Activated naive CD8-positive, alpha-beta T cell (primary cell): ENCODE measurements at regions not wholly inside any gene's neighbourhood (a gene's known extent, or its start where the extent isn't known, plus 50 kb on each side); places are given as distances from the start of the nearest gene placed in this dataset.
"Not testable (repeated sequence)": the region's sequence is repeated elsewhere in the genome, so short reads cannot be mapped to it uniquely, and the experiment has no call there.

Experiments used
- H3K27ac Mint-ChIP-seq: one replicate; pipeline ENCODE4 v1.8.0; 2021; ENCODE audit warnings: mixed read lengths
- H3K27me3 Mint-ChIP-seq: one replicate; pipeline ENCODE4 v1.8.0; 2021; ENCODE audit warnings: mixed read lengths
- H3K36me3 Mint-ChIP-seq: one replicate; pipeline ENCODE4 v1.8.0; 2021; ENCODE audit warnings: mixed read lengths
- H3K4me1 Mint-ChIP-seq: one replicate; pipeline ENCODE4 v1.8.0; 2021; ENCODE audit warnings: low read depth, mixed read lengths
- H3K4me3 Mint-ChIP-seq: one replicate; pipeline ENCODE4 v1.8.0; 2021; ENCODE audit warnings: mild to moderate bottlenecking, mixed read lengths
- H3K9me3 Mint-ChIP-seq: one replicate; pipeline ENCODE4 v1.8.0; 2021; ENCODE audit warnings: low read depth, mixed read lengths

DNA sequence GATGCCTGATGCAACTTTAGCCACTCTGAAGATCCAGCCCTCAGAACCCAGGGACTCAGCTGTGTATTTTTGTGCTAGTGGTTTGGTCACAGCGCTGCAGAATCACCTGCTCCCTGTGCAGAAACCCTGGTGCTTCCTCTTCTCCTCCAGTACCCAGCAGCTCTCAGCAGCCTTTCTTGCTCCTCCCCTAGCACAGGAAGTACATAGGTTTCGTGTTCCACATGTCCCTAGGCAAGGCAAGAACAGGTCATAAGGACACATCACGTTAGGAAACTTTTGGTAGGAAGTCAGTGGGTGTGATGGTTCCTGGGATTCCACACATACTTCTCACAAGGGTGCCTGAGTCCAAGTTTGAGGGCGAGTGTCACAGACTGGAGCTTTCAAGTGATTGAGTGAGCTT, 167.9 kb upstream of the PRSS1 start:
- H3K36me3 Mint-ChIP-seq, result peaks cover 3% of the 10 kb centered on the region
- peak overlapping the region; percentile 46 for H3K27ac Mint-ChIP-seq
- peak overlapping the region; percentile 61 for H3K4me3 Mint-ChIP-seq
- H3K9me3 Mint-ChIP-seq, result no peaks in the 10 kb centered on the region
- no peaks in the 10 kb centered on the region for H3K27me3 Mint-ChIP-seq
- H3K4me1 Mint-ChIP-seq, result peaks cover 22% of the 10 kb centered on the region

DNA sequence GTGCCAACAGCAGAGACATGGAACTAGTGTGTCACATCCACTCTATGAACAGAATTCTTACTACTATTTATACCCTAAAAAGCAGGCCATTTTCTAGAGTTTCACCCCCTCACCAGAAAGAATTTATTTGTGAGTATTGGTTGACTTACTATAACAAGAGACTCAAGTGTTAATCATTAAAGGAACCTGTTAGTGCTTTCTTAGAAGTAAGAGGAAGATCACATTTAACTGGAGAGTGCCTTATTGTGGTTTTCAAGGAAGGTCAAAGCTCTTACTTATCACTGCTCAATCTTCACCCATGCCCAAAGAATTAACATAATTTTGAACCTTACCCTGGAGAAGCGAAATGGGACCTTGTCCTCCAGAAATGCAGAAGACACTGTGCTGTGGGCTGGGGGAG, 169.3 kb upstream of the PRSS1 start:
- Mint-ChIP-seq H3K36me3 (peaks cover 3% of the 10 kb centered on the region), H3K4me3 (no peak overlapping the region), H3K27ac (no peak overlapping the region), H3K27me3 (no peaks in the 10 kb centered on the region), H3K4me1 (peaks cover 22% of the 10 kb centered on the region), H3K9me3 (no peaks in the 10 kb centered on the region)

DNA sequence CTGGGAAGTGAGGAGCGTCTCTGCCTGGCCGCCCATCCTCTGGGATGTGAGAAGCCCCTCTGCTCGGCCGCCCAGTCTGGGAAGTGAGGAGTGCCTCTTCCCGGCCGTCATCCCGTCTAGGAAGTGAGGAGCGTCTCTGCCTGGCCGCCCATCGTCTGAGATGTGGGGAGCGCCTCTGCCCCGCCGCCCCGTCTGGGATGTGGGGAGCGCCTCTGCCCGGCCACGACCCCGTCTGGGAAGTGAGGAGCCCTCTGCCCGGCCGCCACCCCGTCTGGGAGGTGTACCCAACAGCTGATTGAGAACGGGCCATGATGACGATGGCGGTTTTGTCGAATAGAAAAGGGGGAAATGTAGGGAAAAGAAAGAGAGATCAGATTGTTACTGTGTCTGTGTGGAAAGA, 173.9 kb upstream of the PRSS1 start:
- not testable (repeated sequence) for H3K36me3 Mint-ChIP-seq, H3K9me3 Mint-ChIP-seq, H3K4me1 Mint-ChIP-seq, H3K27me3 Mint-ChIP-seq, H3K27ac Mint-ChIP-seq, H3K4me3 Mint-ChIP-seq

DNA sequence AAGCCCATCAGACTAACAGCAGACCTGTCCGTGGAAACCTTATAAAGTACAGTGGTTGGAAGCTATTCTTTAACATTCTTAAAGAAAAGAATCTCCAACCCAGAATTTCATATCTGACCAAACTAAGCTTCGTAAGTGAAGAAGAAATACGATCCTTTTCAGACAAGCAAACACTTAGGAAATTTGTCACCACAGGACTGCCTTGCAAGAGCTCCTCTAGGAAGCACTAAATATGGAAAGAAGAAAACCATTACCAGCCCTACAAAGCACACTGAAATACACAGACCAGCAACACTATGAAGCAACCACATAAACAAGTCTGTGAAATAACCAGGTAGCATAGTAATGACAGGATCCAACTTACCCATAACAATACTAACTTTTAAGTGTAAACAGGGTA, 177.7 kb upstream of the PRSS1 start:
- H3K27ac Mint-ChIP-seq, result peak overlapping the region; percentile 10
- H3K4me3 Mint-ChIP-seq, result no peak overlapping the region
- H3K4me1 Mint-ChIP-seq, result no peaks in the 10 kb centered on the region
- no peaks in the 10 kb centered on the region for H3K27me3 Mint-ChIP-seq
- no peaks in the 10 kb centered on the region for H3K9me3 Mint-ChIP-seq
- no peaks in the 10 kb centered on the region for H3K36me3 Mint-ChIP-seq

DNA sequence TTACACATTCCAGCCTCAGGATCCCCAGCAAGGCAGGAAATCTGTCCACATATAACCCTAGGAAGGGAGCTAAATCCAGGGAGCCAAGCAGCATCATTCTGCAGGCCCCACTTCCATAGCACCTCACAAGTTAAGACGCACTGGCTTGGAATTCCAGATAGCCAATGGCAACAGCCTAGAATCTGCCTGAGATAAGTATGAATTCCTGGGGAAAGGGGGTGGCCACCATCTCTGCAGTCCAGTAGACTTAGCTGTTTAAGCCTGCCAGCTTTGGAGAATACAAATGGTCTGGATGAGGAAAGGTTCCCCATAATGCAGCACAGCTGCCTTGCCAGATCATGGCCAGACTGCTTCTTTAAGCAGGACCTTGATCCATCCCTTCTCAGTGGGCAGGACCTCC, 179.4 kb upstream of the PRSS1 start:
- no peak overlapping the region for H3K4me3 Mint-ChIP-seq
- no peak overlapping the region for H3K27ac Mint-ChIP-seq
- peaks cover 1% of the 10 kb centered on the region for H3K27me3 Mint-ChIP-seq
- H3K36me3 Mint-ChIP-seq, result peaks cover 2% of the 10 kb centered on the region
- H3K9me3 Mint-ChIP-seq, result no peaks in the 10 kb centered on the region
- H3K4me1 Mint-ChIP-seq, result no peaks in the 10 kb centered on the region

DNA sequence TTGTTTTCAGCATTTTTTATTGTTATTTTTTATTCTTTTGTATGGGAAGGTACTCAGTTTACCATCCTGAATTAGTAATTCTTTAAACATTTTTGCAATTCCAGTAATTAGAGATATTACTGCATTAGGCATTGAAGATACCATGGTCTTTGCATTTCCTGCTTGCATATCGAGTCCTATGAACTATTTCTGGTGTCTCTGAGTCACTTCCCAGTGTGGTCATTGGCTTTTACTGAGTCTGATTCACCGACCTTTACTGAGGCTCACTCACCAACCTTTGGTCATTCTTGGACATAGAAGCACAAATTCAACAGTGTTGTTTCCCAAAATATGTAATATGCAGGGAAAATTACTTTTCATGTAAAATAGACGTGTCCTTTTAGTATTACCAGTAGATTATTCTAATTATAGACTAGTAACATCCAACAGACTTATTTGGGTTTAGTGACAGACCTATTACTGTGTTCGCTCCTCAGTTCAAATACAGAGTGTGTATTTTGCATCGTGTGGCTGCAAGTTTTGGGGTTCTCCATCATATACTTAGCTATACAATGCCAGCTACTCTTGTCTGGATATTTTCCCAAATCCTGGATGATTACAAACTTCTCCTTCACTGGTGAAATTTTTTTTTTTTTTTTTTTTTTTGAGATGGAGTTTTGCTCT, 180.7 kb upstream of the PRSS1 start:
- H3K27me3 Mint-ChIP-seq, result peaks cover 1% of the 10 kb centered on the region
- H3K4me3 Mint-ChIP-seq, result no peak overlapping the region
- H3K27ac Mint-ChIP-seq, result no peak overlapping the region
- peaks cover 2% of the 10 kb centered on the region for H3K36me3 Mint-ChIP-seq
- no peaks in the 10 kb centered on the region for H3K4me1 Mint-ChIP-seq
- H3K9me3 Mint-ChIP-seq, result no peaks in the 10 kb centered on the region

DNA sequence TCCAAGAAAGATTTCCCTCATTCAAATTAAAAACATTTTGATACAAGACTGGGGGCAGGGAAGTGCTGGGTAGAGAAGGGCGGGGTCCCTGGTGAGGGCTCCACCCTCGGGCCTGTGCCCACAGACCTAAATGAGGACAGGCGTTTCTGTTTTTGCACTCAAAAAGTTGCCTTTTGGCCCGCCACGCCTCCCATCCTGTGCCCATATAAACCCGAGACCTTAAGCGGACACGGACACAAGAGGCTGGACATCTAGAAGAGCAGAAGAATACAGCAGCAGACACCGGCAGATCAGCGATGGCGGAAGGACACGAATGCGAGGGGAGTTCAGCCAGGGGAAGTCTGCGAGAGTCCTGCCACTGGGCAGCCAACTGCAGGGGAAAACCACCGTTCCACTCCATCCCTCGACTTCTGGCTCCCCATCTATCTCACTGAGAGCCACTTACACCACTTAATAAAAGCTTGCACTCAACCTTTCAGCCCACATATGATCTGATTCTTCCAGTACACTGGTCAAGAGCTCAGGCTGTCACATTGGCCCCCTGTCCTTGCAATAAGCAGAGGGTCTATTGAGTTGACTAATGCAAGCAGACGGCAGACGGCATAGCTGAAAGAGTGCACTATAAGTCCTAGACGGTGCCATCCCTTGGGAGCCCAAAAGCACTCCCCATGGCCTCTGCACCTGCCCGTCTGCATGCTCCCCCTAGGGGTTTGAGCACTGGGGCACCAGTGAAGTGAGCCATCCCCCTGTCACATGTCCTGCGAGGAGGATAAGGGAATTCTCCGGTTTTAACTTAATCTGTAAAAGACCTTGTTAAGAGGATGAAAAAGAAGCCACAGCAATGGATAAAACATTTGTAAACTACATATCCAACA, 181.8 kb upstream of the PRSS1 start:
- Mint-ChIP-seq H3K27me3 (peaks cover 1% of the 10 kb centered on the region), H3K4me3 (no peak overlapping the region), H3K36me3 (peaks cover 2% of the 10 kb centered on the region), H3K9me3 (no peaks in the 10 kb centered on the region), H3K4me1 (no peaks in the 10 kb centered on the region), H3K27ac (no peak overlapping the region)

DNA sequence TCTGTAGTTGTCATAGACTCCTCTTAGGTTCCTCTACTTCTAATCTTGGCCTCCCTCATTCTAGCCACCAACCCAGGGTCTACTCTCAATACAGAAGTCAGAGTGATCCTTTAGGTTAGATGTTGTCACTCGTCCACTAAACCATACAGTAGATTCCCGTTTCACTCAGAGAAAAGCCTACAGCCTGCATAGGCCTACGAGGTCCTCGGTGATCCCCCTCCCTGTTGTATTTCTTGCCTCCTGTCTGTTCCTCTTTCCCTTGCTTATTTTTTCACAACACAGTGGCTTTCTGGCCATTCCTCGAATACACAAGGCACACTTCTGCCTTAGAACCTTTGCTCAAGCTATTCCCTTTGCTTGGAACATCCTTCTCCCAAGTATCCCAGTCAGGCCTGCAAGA, 183.0 kb upstream of the PRSS1 start:
- Mint-ChIP-seq H3K4me3 (no peak overlapping the region), H3K4me1 (no peaks in the 10 kb centered on the region), H3K27ac (no peak overlapping the region), H3K36me3 (peaks cover 2% of the 10 kb centered on the region), H3K27me3 (peaks cover 1% of the 10 kb centered on the region), H3K9me3 (no peaks in the 10 kb centered on the region)

DNA sequence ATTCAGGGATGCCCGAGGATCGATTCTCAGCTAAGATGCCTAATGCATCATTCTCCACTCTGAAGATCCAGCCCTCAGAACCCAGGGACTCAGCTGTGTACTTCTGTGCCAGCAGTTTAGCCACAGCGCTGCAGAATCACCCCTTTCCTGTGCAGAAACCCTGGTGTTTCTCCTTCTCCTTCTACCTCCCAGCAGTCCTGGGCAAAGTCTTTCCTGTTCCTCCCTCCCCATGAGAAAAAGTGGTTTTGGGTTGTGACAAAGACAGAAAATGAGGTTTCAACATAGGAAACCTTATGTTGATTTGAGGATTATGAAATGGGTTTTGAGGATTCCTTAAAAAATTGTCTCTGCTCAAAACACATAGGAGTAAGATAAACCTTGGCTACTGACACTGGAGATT, 185.1 kb upstream of the PRSS1 start:
- H3K4me1 Mint-ChIP-seq, H3K27me3 Mint-ChIP-seq, H3K9me3 Mint-ChIP-seq, H3K36me3 Mint-ChIP-seq: not testable (repeated sequence)
- Mint-ChIP-seq H3K4me3 (peak overlapping the region; percentile 62), H3K27ac (peak overlapping the region; percentile 34)

DNA sequence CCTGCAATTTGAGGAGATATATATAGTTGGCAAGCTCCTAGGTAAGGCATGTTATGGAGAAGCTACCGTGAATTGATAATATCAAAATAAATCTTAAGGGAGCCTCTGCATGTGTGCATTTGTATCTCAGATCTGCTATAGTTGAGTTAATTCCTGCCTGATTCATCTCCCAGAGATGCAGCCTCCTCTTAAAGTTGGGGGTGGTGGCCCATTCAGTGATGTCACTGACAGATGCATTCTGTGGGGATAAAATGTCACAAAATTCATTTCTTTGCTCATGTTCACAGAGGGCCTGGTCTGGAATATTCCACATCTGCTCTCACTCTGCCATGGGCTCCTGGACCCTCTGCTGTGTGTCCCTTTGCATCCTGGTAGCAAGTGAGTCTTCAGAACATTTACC, 185.8 kb upstream of the PRSS1 start:
- H3K4me1 Mint-ChIP-seq, result peaks cover 1% of the 10 kb centered on the region
- peak overlapping the region; percentile 62 for H3K4me3 Mint-ChIP-seq
- H3K9me3 Mint-ChIP-seq, result no peaks in the 10 kb centered on the region
- H3K27ac Mint-ChIP-seq, result peak overlapping the region; percentile 50
- H3K27me3 Mint-ChIP-seq, result peaks cover 1% of the 10 kb centered on the region
- H3K36me3 Mint-ChIP-seq, result peaks cover 2% of the 10 kb centered on the region

DNA sequence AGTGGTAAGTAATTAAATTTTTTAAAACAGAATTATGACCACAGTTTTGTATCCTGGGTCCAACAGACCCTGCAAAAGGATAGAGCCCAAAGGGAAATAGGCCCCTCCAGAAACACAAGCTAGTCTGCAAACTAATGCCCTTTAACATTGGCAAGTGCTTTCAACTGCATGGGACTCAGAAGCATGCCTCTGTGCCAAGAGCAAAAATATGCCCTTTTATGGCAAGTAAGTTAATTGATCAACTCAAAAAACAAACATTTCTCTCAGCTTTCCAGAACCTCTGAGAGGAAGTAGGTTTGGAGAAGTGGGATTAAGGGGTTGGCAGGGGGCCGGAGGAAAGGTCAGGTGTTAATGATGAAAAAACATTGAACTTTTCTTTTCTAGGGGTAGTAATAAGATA, 186.6 kb upstream of the PRSS1 start:
- Mint-ChIP-seq H3K27me3 (peaks cover 2% of the 10 kb centered on the region), H3K4me1 (peaks cover 5% of the 10 kb centered on the region), H3K27ac (no peak overlapping the region), H3K9me3 (no peaks in the 10 kb centered on the region), H3K4me3 (peak overlapping the region; percentile 54), H3K36me3 (peaks cover 2% of the 10 kb centered on the region)

DNA sequence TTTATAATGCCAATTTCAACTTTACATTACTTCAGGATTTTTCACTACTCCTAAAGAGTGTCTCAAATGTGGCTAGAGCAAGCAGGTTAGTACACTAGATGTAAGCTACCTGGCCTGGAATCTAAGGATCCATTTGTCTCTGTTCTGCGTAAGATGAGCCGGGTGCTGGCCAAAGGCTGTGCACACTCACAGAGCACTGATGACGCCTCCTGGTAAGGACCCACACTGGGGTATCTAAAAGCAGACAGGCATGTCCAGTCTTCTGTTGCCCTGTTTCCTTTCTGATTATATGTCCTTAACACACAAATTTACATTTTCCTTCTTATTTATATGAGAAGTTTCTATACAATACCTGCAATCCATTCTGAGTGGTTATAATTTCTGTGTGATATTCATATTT, 187.9 kb upstream of the PRSS1 start:
- not testable (repeated sequence) for H3K27ac Mint-ChIP-seq, H3K9me3 Mint-ChIP-seq, H3K4me3 Mint-ChIP-seq, H3K27me3 Mint-ChIP-seq, H3K4me1 Mint-ChIP-seq, H3K36me3 Mint-ChIP-seq

DNA sequence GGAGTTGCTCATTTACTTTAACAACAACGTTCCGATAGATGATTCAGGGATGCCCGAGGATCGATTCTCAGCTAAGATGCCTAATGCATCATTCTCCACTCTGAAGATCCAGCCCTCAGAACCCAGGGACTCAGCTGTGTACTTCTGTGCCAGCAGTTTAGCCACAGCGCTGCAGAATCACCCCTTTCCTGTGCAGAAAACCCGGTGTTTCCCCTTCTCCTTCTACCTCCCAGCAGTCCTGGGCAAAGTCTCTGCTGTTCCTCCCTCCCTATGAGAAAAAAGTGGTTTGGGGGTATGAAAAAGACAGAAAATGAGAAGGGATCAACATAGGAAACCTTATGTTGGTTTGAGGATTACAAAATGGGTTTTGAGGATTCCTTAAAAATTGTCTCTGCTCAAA, 188.5 kb upstream of the PRSS1 start:
- H3K4me1 Mint-ChIP-seq, result not testable (repeated sequence)
- H3K4me3 Mint-ChIP-seq, result peak overlapping the region; percentile 55

DNA sequence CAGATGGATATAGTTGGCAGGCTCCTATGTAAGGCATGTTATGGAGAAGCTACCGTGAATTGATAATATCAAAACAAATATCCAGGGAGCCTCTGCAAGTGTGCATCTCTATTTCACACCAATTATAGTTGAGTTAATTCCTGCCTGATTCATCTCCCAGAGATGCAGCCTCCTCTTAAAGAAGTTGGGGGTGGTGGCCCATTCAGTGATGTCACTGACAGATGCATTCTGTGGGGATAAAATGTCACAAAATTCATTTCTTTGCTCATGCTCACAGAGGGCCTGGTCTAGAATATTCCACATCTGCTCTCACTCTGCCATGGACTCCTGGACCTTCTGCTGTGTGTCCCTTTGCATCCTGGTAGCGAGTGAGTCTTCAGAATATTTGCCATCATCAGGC, 189.1 kb upstream of the PRSS1 start:
- peaks cover 2% of the 10 kb centered on the region for H3K36me3 Mint-ChIP-seq
- peaks cover 12% of the 10 kb centered on the region for H3K4me1 Mint-ChIP-seq
- peak overlapping the region; percentile 55 for H3K4me3 Mint-ChIP-seq
- peaks cover 1% of the 10 kb centered on the region for H3K27me3 Mint-ChIP-seq
- H3K9me3 Mint-ChIP-seq, result no peaks in the 10 kb centered on the region
- no peak overlapping the region for H3K27ac Mint-ChIP-seq

More for the DNA sequence above, 188.5 kb upstream of the PRSS1 start:
- H3K9me3 Mint-ChIP-seq, H3K27me3 Mint-ChIP-seq, H3K27ac Mint-ChIP-seq, H3K36me3 Mint-ChIP-seq: not testable (repeated sequence)

DNA sequence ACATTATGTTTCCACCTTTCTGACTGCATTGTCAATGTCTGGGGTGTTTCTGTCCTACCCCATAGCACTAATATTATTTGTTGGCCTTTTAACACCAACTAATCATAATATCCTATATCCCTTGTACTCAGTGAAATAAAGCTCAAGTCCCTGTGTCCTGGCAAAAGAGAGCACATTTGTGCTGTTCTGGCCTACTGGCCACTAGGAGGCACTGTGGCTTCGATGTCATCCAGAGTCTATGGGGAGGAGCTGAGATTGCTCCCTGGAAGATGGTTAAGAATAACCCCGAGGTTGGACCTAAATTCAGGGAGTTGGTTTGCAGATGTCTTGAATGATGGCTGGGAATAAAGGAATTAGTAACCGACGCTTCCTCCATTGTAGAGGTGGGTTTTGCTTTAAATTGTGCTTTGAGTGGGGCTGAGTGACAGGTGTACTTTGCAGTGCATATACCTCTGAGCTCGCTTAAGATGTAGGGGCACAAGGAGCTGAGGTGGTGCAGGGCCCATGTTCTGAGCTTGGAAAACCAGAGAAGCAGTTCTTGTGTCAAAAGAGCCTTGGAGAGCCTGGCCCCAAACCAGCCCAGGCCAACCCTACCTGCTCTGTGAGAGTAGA, 191.2 kb upstream of the PRSS1 start:
- Mint-ChIP-seq H3K27ac (peak overlapping the region; percentile 22), H3K4me1 (peaks cover 12% of the 10 kb centered on the region), H3K4me3 (peak overlapping the region; percentile 77), H3K9me3 (no peaks in the 10 kb centered on the region), H3K27me3 (peaks cover 1% of the 10 kb centered on the region), H3K36me3 (peaks cover 2% of the 10 kb centered on the region)
